ENCODE measurements at regions not wholly inside any gene's neighbourhood (a gene's known extent, or its start where the extent isn't known, plus 50 kb on each side); places are given as distances from the start of the nearest gene placed in this dataset.
A peak's percentile ranks its signal among the peaks of the same experiment; 100 is the strongest.

DNA sequence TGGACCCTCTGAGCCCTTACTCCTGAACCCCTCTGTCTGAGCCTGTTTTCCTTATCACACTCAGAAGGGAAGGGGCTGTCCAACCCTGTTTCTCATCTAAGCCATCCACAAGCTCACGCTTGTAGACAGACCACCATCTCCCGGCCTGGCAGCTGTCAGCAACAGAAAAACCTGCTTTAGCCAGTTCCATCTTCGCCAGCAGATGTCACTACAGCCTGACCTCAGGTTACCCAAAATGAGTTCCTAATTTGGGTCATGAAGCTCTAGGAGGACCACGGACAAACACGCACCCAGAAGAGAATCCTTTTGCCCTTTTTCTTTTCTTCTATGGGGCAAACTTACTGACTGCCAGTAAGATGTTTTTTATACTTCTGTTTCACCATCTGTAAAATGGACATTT is 445.4 kb downstream of the BCOR start:
- Histone ChIP-seq H3K9ac (ENCODE audit: low read length) (no peak overlapping the region), H3K27me3 (ENCODE audit: insufficient read depth, low read length) (no peaks in the 10 kb centered on the region), H3K9me2 (ENCODE audit: insufficient read depth) (no peaks in the 10 kb centered on the region), H3K79me2 (ENCODE audit: insufficient read depth, low read length) (no peaks in the 10 kb centered on the region), H3K27ac (ENCODE audit: low read depth, low read length) (no peak overlapping the region), H3K4me2 (ENCODE audit: low read length) (no peak overlapping the region), H3K9me3 (ENCODE audit: control insufficient read depth in 1 of 2, insufficient read depth in 1 of 2, low read depth in 1 of 2, low read length in 2 of 2) (no peaks in the 10 kb centered on the region), H4K20me1 (ENCODE audit: insufficient read depth) (no peaks in the 10 kb centered on the region), H3K4me3 (replicated peaks in 1 of 2; ENCODE audit: low read depth in 1 of 2, low read length in 2 of 2) (no peak overlapping the region), H2AFZ (ENCODE audit: low read depth, low read length, poor library complexity, severe bottlenecking) (no peak overlapping the region), H3K36me3 (ENCODE audit: control insufficient read depth in 1 of 2, insufficient read depth in 2 of 2, low read length in 2 of 2) (no peaks in the 10 kb centered on the region), H3K4me1 (ENCODE audit: control insufficient read depth in 1 of 2, insufficient read depth in 2 of 2, low read length in 2 of 2) (no peaks in the 10 kb centered on the region)
- intact Hi-C loops (cut with micrococcal nuclease), result loop anchor here (10.0 kb wide), 1 partner anchor 612 kb away; no protein-coding TSS in a partner anchor
- ATAC-seq (peak; percentile 69), DNase-seq (ENCODE audit: low read depth, low spot score) (peak; percentile 6)
- TF ChIP-seq, protein P1, sequence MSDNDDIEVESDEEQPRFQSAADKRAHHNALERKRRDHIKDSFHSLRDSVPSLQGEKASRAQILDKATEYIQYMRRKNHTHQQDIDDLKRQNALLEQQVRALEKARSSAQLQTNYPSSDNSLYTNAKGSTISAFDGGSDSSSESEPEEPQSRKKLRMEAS (IDR thresholded peaks at IDR 0.05), result no peak
- peak; percentile 59 for TF ChIP-seq RAD21 (IDR thresholded peaks at IDR 0.05; ENCODE audit: low read depth)
- TF ChIP-seq, protein P2, sequence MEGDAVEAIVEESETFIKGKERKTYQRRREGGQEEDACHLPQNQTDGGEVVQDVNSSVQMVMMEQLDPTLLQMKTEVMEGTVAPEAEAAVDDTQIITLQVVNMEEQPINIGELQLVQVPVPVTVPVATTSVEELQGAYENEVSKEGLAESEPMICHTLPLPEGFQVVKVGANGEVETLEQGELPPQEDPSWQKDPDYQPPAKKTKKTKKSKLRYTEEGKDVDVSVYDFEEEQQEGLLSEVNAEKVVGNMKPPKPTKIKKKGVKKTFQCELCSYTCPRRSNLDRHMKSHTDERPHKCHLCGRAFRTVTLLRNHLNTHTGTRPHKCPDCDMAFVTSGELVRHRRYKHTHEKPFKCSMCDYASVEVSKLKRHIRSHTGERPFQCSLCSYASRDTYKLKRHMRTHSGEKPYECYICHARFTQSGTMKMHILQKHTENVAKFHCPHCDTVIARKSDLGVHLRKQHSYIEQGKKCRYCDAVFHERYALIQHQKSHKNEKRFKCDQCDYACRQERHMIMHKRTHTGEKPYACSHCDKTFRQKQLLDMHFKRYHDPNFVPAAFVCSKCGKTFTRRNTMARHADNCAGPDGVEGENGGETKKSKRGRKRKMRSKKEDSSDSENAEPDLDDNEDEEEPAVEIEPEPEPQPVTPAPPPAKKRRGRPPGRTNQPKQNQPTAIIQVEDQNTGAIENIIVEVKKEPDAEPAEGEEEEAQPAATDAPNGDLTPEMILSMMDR (IDR thresholded peaks at IDR 0.05 in 2 of 3, conservative IDR thresholded peaks at IDR 0.05 in 1 of 3; ENCODE audit: borderline replicate concordance in 1 of 3, insufficient read depth in 1 of 3, low read depth in 2 of 3, low read length in 2 of 3), result peak; percentile 23 to 42 (median 39); a peak in 4 of 6 replicates
- BruUV-seq (replicated peaks), result no TSS peak
- ChIA-PET POLR2A (no interaction called here), RAD21 (ENCODE audit: low non-redundant PET in 1 of 2, low total read pairs in 2 of 2, uncharacterized antibody in 2 of 2, unreplicated experiment in 2 of 2) (interaction anchor here in 1 of 2 experiments (0.7 kb wide), 1 partner anchor 79 kb away, joined by 3 read pairs; no protein-coding TSS in a partner anchor), CTCF (interaction anchor here (1.1 to 1.3 kb wide), 2 partner anchors 10 to 53 kb away, joined by 3 to 5 read pairs; no protein-coding TSS in a partner anchor)

DNA sequence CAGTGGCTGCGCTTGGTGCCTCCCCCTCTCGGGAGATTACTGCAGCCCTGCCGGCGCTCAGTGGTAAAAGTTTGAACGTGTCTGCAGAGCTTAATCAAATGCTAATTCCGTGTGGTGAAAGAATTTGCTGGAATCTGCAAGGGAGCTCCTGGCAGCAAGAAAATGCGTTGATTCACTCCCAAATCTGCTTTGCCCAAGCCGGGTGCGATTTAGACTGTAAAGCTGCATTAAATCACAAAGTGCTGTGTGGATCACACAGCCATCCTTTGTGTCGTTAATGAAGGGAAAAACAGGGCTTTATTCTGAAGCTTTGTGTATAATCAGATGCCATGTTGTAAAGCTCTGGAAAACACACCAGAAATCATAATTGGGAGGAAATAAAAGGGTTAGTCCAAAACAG is 444.1 kb downstream of the BCOR start:
- Histone ChIP-seq H3K27ac (ENCODE audit: low read depth, low read length) (no peak overlapping the region), H3K36me3 (ENCODE audit: control insufficient read depth in 1 of 2, insufficient read depth in 2 of 2, low read length in 2 of 2) (no peaks in the 10 kb centered on the region), H3K79me2 (ENCODE audit: insufficient read depth, low read length) (no peaks in the 10 kb centered on the region), H3K4me2 (ENCODE audit: low read length) (no peak overlapping the region), H3K9ac (ENCODE audit: low read length) (no peak overlapping the region), H3K4me1 (ENCODE audit: control insufficient read depth in 1 of 2, insufficient read depth in 2 of 2, low read length in 2 of 2) (no peaks in the 10 kb centered on the region), H3K9me2 (ENCODE audit: insufficient read depth) (no peaks in the 10 kb centered on the region), H3K27me3 (ENCODE audit: insufficient read depth, low read length) (no peaks in the 10 kb centered on the region), H3K4me3 (replicated peaks in 1 of 2; ENCODE audit: low read depth in 1 of 2, low read length in 2 of 2) (no peak overlapping the region), H4K20me1 (ENCODE audit: insufficient read depth) (no peaks in the 10 kb centered on the region), H2AFZ (ENCODE audit: low read depth, low read length, poor library complexity, severe bottlenecking) (no peak overlapping the region), H3K9me3 (ENCODE audit: control insufficient read depth in 1 of 2, insufficient read depth in 1 of 2, low read depth in 1 of 2, low read length in 2 of 2) (no peaks in the 10 kb centered on the region)
- intact Hi-C loops (cut with micrococcal nuclease), result loop anchor here (10.0 kb wide), 1 partner anchor 611 kb away; no protein-coding TSS in a partner anchor
- DNase-seq (ENCODE audit: low read depth, low spot score) (no peak), ATAC-seq (no peak)
- no TSS peak for BruUV-seq (replicated peaks)
- TF ChIP-seq POLR2A (IDR thresholded peaks at IDR 0.05; ENCODE audit: borderline replicate concordance, extremely low read depth, insufficient read depth, insufficient read length) (no peak), CBX3 (IDR thresholded peaks at IDR 0.05; ENCODE audit: low read depth) (no peak), FOSL1 (IDR thresholded peaks at IDR 0.05; ENCODE audit: low read depth) (no peak), ZNF274 (IDR thresholded peaks at IDR 0.05; ENCODE audit: low read depth, low read length) (no peak), ZFX (IDR thresholded peaks at IDR 0.05) (no peak), RAD21 (IDR thresholded peaks at IDR 0.05; ENCODE audit: low read depth) (no peak), TCF7L2 (IDR thresholded peaks at IDR 0.05; ENCODE audit: borderline replicate concordance, extremely low read depth, insufficient read depth, insufficient read length) (no peak), SRF (IDR thresholded peaks at IDR 0.05; ENCODE audit: low read depth) (no peak), JUND (IDR thresholded peaks at IDR 0.05) (no peak), EZH2 (IDR thresholded peaks at IDR 0.05) (no peak), EGR1 (IDR thresholded peaks at IDR 0.05; ENCODE audit: low read depth) (no peak), POLR2AphosphoS5 (IDR thresholded peaks at IDR 0.05; ENCODE audit: low read depth, low read length) (no peak)
- TF ChIP-seq, protein P3, sequence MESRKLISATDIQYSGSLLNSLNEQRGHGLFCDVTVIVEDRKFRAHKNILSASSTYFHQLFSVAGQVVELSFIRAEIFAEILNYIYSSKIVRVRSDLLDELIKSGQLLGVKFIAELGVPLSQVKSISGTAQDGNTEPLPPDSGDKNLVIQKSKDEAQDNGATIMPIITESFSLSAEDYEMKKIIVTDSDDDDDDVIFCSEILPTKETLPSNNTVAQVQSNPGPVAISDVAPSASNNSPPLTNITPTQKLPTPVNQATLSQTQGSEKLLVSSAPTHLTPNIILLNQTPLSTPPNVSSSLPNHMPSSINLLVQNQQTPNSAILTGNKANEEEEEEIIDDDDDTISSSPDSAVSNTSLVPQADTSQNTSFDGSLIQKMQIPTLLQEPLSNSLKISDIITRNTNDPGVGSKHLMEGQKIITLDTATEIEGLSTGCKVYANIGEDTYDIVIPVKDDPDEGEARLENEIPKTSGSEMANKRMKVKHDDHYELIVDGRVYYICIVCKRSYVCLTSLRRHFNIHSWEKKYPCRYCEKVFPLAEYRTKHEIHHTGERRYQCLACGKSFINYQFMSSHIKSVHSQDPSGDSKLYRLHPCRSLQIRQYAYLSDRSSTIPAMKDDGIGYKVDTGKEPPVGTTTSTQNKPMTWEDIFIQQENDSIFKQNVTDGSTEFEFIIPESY (IDR thresholded peaks at IDR 0.05; ENCODE audit: extremely low read depth, insufficient replicate concordance, low read length), result no peak
- TF ChIP-seq, protein P4, sequence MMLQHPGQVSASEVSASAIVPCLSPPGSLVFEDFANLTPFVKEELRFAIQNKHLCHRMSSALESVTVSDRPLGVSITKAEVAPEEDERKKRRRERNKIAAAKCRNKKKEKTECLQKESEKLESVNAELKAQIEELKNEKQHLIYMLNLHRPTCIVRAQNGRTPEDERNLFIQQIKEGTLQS (IDR thresholded peaks at IDR 0.05), result no peak
- TF ChIP-seq, protein P1 (IDR thresholded peaks at IDR 0.05), result no peak
- ChIA-PET POLR2A (no interaction called here), RAD21 (ENCODE audit: low non-redundant PET in 1 of 2, low total read pairs in 2 of 2, uncharacterized antibody in 2 of 2, unreplicated experiment in 2 of 2) (no interaction called here), CTCF (interaction anchor here (1.3 kb wide), 1 partner anchor 51 kb away, joined by 3 read pairs; no protein-coding TSS in a partner anchor)

Data from HCT116 (cell line).